K562 (cell line): ENCODE measurements at regions not wholly inside any gene's neighbourhood (a gene's known extent, or its start where the extent isn't known, plus 50 kb on each side); places are given as distances from the start of the nearest gene placed in this dataset.

Experiments
- CTCF ChIP-seq, 3 experiments: IDR thresholded peaks in 2 of 3; conservative IDR thresholded peaks in 1 of 3; 2 replicates each; pipeline ENCODE4 v1.5.1; 2011 to 2012; ENCODE audit warnings: low read length in 3 of 3, mild to moderate bottlenecking in 3 of 3, control low read depth in 2 of 3, improper control_type of control experiment in 1 of 3, inconsistent platforms in 1 of 3, low read depth in 1 of 3, mixed read lengths in 1 of 3, moderate library complexity in 1 of 3; ENCODE audit not compliant: insufficient read depth in 2 of 3
- EGR1 ChIP-seq: fragments of 450-650 bp; conservative IDR thresholded peaks from 2 replicates; pipeline ENCODE4 v1.6.1; 2017; ENCODE audit warnings: mild to moderate bottlenecking
- POLR2A ChIP-seq: fragments of 450-650 bp; conservative IDR thresholded peaks from 2 replicates; pipeline ENCODE4 v1.6.1; 2016
- REST ChIP-seq, 2 experiments: fragments of 450-650 bp; formaldehyde crosslinking in 1 of 2; IDR thresholded peaks; 2 replicates each; pipeline versions ENCODE4 v1.4.0 to v1.6.1; 2014 to 2020; ENCODE audit warnings: mild to moderate bottlenecking in 2 of 2, borderline replicate concordance in 1 of 2, low read depth in 1 of 2
- SAFB ChIP-seq: fragments of 200-400 bp; formaldehyde crosslinking; IDR thresholded peaks from 2 replicates; pipeline ENCODE4 v1.6.1; 2017; ENCODE audit warnings: low read depth, low read length, borderline replicate concordance
- ZC3H4 ChIP-seq: sonication (generic); formaldehyde crosslinking; IDR thresholded peaks from 2 replicates; pipeline ENCODE4 v1.9.0; 2021; ENCODE audit warnings: missing genetic modification reagents, borderline replicate concordance

GRCh38 chr2:43071599-43072550, 154.5 kb downstream of the ZFP36L2 start:
- TF ChIP-seq CTCF (IDR thresholded peaks at IDR 0.05 in 2 of 3, conservative IDR thresholded peaks at IDR 0.05 in 1 of 3; ENCODE audit: insufficient read depth in 2 of 3, low read depth in 1 of 3, low read length in 3 of 3) (no peak), ZC3H4 (CRISPR knock-in tag) (no peak), EGR1 (no peak), POLR2A (no peak), SAFB (no peak), REST (IDR thresholded peaks at IDR 0.05; ENCODE audit: borderline replicate concordance) (no peak), REST (CRISPR knock-in tag; IDR thresholded peaks at IDR 0.05; ENCODE audit: low read depth) (no peak)
